GM19193 (cell line): ENCODE measurements at regions not wholly inside any gene's neighbourhood (a gene's known extent, or its start where the extent isn't known, plus 50 kb on each side); places are given as distances from the start of the nearest gene placed in this dataset.

Experiments used
- POLR2A ChIP-seq: IDR thresholded peaks from 4 replicates; pipeline ENCODE4 v1.6.1; 2011; ENCODE audit not compliant: insufficient read depth, insufficient read length; ENCODE audit errors: extremely low read depth

DNA sequence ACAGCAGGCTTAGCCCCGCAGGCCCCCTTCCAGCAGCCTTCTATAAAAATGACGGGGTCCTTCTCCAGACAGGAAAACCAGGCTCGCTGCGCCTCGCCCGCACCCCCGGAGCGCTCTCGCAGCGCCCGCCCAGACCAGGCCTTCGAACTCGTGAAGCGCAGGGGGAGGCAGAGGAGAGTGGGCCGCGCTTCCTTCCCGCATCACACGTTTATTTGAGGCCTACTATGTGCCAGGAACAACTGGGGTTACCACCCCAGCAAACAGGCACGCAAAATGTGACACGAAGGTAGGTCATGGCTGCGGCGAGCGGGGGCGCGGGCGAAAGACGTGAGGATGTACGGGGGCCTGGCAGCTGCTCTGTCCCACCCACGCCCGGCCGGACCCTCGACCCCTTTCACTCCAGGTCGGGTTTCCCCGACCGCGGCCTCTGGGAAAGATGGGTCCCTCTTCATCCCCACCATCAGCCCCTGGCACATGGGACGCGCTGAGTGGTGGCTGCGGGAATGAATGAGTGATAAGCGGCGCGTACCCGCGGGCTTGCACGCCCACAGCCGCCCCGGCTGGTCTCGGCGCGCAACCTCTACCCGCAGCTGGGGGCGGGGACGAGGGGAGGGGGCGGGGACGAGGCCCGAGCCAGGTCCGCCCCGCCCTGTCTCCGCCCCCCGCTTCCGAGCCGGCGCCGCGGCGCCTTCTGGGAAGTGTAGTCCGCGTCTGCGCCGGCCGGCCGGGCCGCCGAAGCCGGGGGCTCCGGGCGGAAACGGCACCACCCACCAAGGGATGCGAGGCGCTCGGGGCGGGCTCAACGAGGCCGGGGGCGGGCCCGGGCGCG lies 59.1 kb downstream of the ZNF467 start:
- TF ChIP-seq POLR2A = no peak

DNA sequence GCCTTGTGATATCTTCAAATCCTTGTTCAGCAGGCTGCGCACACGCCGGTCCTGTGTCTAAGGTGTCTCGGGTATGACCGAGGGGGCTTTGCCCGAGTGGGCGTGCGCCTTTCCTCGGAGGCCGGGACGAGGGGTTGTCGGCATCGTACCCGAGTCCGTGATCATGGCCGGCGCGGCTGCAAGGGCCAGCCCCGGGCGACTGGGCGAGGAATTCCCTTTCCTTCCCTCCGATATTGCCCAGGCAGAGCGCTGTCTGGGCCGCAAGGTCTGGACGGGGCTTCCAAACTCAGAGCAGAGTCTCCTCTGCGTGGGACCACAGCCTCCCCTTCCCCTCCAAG lies 59.7 kb downstream of the ZNF467 start:
- TF ChIP-seq POLR2A = no peak

DNA sequence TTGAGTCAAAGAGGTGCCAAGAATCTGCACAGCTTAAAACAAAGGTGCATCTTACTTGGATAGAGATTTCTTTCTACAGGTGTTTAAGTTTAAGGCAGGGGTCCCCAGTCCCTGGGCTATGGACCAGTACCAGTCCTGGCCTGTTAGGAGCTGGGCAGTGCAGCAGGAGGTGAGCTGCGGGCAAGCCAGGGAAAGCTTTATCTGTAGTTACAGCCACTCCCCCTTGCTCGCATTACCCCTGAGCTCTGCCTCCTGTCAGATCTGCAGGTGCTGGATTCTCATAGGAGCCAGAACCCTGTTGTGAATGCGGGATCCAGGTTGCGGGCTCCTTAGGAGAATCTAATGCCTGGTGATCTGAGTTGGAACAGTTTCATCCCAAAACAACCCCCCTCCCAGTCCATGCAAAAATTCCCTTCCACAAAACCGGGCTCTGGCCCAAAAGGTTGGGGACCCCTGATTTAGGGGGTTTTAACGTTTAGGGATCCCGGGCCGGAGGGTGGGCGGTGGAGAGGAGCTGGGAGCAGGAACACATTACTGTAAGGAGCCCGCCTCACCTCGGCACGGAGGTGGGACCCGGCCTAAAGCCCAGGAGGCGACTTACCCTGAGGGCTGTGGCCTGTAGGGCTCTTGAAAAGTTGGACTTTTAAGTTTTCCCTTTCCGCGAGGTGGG lies 60.2 kb downstream of the ZNF467 start:
- TF ChIP-seq POLR2A = no peak

GRCh38 chr7:149708026-149708425 lies 65.4 kb downstream of the ZNF467 start:
- TF ChIP-seq POLR2A = no peak

DNA sequence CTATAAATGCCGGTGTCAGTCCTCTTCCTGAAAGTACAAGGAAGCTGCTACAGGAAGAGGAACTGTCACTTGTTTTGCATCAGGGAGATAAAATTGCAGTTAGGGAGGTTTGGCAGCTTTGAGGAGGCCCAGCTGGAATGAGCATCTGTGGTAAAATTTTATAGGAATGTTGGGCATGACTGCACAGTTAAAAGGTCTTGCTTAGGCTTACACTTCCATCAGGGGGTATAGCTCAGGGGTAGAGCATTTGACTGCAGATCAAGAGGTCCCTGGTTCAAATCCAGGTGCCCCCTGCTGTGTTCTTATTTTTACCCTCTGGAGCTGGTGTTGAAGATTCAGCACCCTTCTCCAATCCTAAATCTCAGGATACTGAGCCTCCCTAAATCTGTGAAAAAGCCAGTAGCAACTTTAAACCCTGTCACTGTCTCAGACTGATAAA lies 65.9 kb downstream of the ZNF467 start:
- no peak for TF ChIP-seq POLR2A

- TF ChIP-seq POLR2A = no peak
These were observed 67.0 kb downstream of the ZNF467 start for GRCh38 chr7:149706398-149706797.

DNA sequence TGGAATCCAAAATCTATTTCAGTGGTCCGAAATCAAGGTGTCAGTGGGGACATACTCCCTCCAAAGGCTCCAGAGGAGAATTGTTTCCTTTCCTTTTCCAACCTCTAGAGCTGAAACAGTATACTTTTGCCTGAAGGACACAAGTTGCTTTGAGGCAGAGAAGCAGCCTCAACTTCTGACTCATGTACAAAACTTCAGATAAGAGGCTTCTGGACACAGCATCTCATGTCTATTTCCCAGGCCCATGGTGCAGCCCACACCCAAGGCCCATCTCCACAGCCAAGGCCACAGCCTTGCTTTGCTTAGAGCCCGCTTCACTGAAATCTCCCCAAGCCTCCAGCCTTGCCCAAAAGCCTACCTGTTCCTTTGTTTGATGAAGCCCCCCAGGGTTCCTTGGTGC lies 68.9 kb downstream of the ZNF467 start:
- TF ChIP-seq POLR2A = no peak

- no peak for TF ChIP-seq POLR2A
These were observed 70.2 kb downstream of the ZNF467 start for GRCh38 chr7:149703044-149703650.

DNA sequence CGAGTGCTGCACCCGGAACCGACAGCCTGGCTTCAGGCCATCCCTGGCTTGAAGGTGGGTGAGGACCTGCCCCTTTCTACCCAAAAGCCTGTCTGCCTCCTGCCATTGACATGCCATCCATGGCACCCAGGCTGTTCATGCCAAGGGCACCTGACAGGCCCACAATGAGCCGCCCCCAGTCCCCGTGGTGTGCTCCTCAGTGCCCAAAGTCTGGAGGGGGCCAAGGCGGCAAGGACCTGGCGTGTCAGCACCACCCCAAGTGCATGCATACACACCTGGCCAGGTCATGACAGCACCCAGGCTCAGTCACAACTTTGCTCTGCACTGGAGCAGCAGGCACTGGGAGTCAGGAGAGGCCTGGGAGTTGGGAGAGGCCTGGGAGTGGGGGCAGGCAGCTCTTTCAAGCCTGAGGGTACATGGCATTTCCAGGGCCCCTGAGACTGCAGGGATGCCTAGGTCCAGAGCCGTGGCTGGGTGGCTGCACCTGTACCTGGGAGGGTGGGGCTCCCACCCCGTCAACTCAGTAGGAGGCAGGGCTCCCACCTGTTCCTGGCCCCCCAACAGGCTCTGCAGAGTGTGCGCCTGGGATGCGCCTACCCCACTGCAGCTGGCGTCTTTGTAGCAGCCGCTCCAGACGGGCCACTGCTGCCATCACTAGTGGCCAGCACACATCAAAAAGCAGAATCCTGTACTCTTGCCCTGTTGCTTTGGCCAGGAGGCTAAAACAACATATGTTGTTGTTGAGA lies 71.7 kb downstream of the ZNF467 start:
- no peak for TF ChIP-seq POLR2A

DNA sequence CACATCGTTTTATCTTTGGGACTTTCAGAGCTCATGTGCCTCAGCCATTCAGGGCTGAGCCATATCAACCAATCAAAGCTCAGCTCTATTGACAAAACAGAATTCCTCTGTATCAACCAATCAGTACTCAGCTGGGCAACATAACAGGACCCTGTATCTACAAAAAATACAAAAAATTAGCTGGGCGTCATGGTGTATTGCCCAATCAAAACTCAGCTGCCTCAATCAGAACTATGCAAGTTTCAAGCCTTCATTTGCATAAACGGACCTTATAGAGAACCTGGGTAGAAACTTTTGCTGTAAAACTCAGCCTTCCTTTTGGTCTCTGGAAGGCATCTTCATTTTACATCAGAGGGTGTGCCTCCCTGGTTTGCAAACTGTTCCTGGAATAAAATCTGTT lies 77.1 kb downstream of the ZNF467 start:
- TF ChIP-seq POLR2A = no peak

GRCh38 chr7:149692557-149692982 lies 80.8 kb downstream of the ZNF467 start:
- TF ChIP-seq POLR2A = no peak

- TF ChIP-seq POLR2A = no peak
These were observed 81.3 kb downstream of the ZNF467 start for GRCh38 chr7:149692056-149692455.

- no peak for TF ChIP-seq POLR2A
These were observed 82.5 kb downstream of the ZNF467 start for GRCh38 chr7:149690688-149691446.

DNA sequence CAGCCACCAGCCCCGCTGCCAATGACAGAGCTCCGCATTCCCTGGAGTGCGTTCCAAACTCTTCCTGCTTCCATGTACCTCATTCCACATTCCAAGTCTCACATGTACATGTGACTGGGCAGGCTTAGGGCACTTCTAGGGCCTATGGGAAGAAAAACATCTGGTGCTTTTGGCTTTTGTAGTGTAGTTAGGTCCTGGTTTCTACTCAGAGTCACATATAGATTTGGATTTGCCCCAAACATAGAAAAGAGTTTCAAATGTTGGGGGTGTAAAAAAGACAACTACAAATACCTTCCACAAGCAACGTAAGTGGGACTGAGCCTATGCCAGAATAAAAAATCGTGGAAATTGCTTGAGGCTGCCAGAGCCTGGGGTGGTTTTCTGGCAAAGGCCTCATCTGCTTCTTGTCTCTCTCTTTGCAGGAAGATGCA lies 84.1 kb downstream of the ZNF467 start:
- TF ChIP-seq POLR2A = no peak
